Vagina (tissue), 2 donors: ENCODE measurements at regions not wholly inside any gene's neighbourhood (a gene's known extent, or its start where the extent isn't known, plus 50 kb on each side); places are given as distances from the start of the nearest gene placed in this dataset.

Source experiments
- DNase-seq, 2 donors: peaks; one replicate each; pipeline ENCODE4 v3.0.0-alpha.2; 2017; ENCODE audit errors: extremely low spot score in 2 of 2
- H3K27ac ChIP-seq: fragments of 200-600 bp; sonication (generic); one replicate; pipeline ENCODE4 v1.5.1; 2019
- H3K27me3 ChIP-seq: fragments of 200-600 bp; sonication (generic); one replicate; pipeline ENCODE4 v1.5.1; 2019
- H3K36me3 ChIP-seq, 2 donors: fragments of 200-600 bp; sonication (generic); one replicate each; pipeline ENCODE4 v1.5.1; 2017 to 2019
- H3K4me1 ChIP-seq: fragments of 200-600 bp; sonication (generic); one replicate; pipeline ENCODE4 v1.5.1; 2019
- H3K4me3 ChIP-seq, 2 donors: fragments of 200-600 bp; sonication (generic); 1 replicate in 1 of 2; 2 replicates in 1 of 2; pipeline ENCODE4 v1.5.1; 2016 to 2019
- H3K9me3 ChIP-seq: fragments of 200-600 bp; sonication (generic); one replicate; pipeline ENCODE4 v1.5.1; 2019
- POLR2A ChIP-seq, 2 donors: fragments of 450-650 bp; IDR thresholded peaks; one replicate each; pipeline ENCODE4 v1.6.1; 2017; ENCODE audit warnings: antibody characterized with exemption in 2 of 2, mild to moderate bottlenecking in 2 of 2, moderate library complexity in 2 of 2
- POLR2AphosphoS5 ChIP-seq, 2 donors: sonication (generic); formaldehyde crosslinking; IDR thresholded peaks; one replicate each; pipeline ENCODE4 v1.9.0; 2017; ENCODE audit warnings: antibody characterized with exemption in 2 of 2, mild to moderate bottlenecking in 2 of 2, low read depth in 1 of 2; ENCODE audit not compliant: insufficient read depth in 1 of 2
- intact Hi-C: fragments of 100-400 bp; cut with DNase I; formaldehyde crosslinking; loops from one replicate; pipeline ENCODE4 v1.15.1; 2023
- TF ChIP-seq, protein P1 (sequence below), 3 experiments: fragments of 450-650 bp in 2 of 3; fragments of 200-600 bp in 1 of 3; sonication (generic) in 1 of 3; IDR thresholded peaks; one replicate each; pipeline ENCODE4 v1.5.1; 2017 to 2019; ENCODE audit warnings: antibody characterized with exemption in 3 of 3, mild to moderate bottlenecking in 2 of 3, moderate library complexity in 2 of 3

DNA sequence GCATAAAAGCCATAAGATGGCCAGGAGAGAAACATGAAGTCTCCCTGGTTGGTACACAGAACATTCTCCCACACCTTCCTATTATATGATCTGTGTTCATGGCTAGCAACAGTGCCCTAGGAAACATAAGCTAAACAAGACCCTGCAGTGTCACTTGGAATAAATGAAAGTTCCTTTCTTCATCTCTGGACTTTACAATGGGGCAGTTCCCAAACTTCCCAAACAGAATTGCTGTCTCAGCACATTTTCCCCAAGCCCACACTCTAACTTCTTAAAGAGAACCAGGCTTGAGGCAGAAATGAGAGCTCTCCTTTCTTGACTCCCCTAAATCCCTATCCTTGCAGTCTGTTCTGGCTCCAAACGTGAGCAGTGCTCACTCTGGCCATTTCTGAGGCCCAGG is 173.2 kb upstream of the CREB1 start:
- intact Hi-C loops = loop anchor here (10.0 kb wide), 1 partner anchor 102 kb away; no protein-coding TSS in a partner anchor
- TF ChIP-seq POLR2AphosphoS5 (IDR thresholded peaks at IDR 0.05; ENCODE audit: insufficient read depth in 1 of 2, low read depth in 1 of 2) = no peak
- no peak for TF ChIP-seq POLR2A (IDR thresholded peaks at IDR 0.05)
- TF ChIP-seq, protein P1, sequence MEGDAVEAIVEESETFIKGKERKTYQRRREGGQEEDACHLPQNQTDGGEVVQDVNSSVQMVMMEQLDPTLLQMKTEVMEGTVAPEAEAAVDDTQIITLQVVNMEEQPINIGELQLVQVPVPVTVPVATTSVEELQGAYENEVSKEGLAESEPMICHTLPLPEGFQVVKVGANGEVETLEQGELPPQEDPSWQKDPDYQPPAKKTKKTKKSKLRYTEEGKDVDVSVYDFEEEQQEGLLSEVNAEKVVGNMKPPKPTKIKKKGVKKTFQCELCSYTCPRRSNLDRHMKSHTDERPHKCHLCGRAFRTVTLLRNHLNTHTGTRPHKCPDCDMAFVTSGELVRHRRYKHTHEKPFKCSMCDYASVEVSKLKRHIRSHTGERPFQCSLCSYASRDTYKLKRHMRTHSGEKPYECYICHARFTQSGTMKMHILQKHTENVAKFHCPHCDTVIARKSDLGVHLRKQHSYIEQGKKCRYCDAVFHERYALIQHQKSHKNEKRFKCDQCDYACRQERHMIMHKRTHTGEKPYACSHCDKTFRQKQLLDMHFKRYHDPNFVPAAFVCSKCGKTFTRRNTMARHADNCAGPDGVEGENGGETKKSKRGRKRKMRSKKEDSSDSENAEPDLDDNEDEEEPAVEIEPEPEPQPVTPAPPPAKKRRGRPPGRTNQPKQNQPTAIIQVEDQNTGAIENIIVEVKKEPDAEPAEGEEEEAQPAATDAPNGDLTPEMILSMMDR (IDR thresholded peaks at IDR 0.05) = no peak
- no peak overlapping the region for H3K27ac ChIP-seq
- DNase-seq = no peak
- H3K9me3 ChIP-seq = no peaks in the 10 kb centered on the region
- H3K4me3 ChIP-seq = no peak overlapping the region
- H3K4me1 ChIP-seq = peaks cover 7% of the 10 kb centered on the region
- H3K36me3 ChIP-seq = no peaks in the 10 kb centered on the region
- H3K27me3 ChIP-seq = no peaks in the 10 kb centered on the region

DNA sequence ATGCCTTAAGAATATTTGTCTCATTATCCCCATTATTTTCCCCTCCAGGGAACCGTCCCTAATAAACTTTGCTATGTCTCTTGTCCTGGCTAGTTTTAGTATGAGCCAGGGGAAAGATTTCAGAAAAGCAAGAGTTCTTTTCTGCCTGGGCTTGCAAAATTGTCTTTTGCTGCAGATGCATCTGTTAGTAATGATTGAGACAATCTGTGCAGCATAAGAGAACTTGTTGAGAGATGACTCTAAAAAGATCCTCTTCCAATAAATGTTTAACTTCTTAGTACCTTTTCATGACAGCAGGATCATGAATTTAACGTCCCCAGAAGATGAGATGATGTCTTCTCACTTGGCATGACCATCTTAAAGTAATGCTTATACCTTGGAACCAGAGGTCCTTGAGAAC is 172.5 kb upstream of the CREB1 start:
- Histone ChIP-seq H3K27me3 (no peaks in the 10 kb centered on the region), H3K36me3 (no peaks in the 10 kb centered on the region), H3K4me3 (no peak overlapping the region), H3K9me3 (no peaks in the 10 kb centered on the region), H3K27ac (no peak overlapping the region), H3K4me1 (peaks cover 7% of the 10 kb centered on the region)
- no peak for DNase-seq
- TF ChIP-seq POLR2AphosphoS5 (IDR thresholded peaks at IDR 0.05; ENCODE audit: insufficient read depth in 1 of 2, low read depth in 1 of 2) (no peak), POLR2A (IDR thresholded peaks at IDR 0.05) (no peak)
- TF ChIP-seq, protein P1 (IDR thresholded peaks at IDR 0.05) = no peak
- intact Hi-C loops = loop anchor here (10.0 kb wide), 1 partner anchor 102 kb away; no protein-coding TSS in a partner anchor

DNA sequence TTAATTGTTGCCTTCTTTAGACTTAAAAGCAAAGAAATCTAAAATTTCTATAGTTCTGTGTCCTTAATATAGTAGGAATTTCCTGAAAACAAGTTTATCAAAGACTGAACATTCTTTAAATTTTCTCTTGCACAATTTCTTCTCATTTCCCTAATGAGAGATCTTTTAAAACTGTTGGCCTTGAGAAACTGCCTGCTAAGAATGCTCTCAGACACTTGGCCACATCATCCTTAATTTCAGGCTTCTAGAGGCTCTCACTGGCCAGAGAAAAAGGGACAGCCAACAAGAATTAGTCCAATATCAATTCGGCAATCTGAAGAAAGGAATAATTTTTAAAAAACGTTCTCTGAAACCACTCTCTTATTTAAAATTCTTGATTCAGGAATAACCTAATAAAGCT is 167.0 kb upstream of the CREB1 start:
- no peaks in the 10 kb centered on the region for H3K9me3 ChIP-seq
- TF ChIP-seq POLR2A (IDR thresholded peaks at IDR 0.05) (no peak), POLR2AphosphoS5 (IDR thresholded peaks at IDR 0.05; ENCODE audit: insufficient read depth in 1 of 2, low read depth in 1 of 2) (no peak)
- TF ChIP-seq, protein P1 (IDR thresholded peaks at IDR 0.05) = no peak
- intact Hi-C loops = no loop called here
- DNase-seq = no peak
- H3K4me1 ChIP-seq = no peaks in the 10 kb centered on the region
- H3K27me3 ChIP-seq = no peaks in the 10 kb centered on the region
- H3K4me3 ChIP-seq = no peak overlapping the region
- no peak overlapping the region for H3K27ac ChIP-seq
- H3K36me3 ChIP-seq = no peaks in the 10 kb centered on the region

DNA sequence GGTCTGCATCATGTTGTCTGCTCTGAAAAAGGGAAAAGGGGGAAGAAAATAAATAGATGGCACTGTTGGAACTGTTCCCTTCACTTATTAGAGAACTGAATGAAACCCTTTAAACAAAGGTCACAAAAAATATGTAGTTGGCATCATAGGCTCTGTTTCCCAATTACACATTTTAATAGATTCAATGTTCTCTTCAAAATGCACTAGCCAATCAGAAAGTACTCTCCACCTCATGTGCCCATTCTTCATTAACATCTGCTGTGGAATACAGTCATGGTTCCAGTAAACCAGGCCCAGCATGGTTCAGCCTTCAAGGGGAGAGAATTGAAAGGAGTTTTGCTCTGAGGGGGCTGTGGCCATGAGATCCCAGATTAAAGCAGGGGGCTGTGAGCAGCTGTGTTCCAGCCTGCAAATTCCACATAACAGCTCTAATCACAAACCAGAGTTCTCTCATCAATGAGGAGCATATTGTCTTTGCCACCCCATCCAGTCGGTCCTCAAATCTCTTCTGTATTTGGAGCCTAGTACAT is 165.9 kb upstream of the CREB1 start:
- TF ChIP-seq, protein P1 (IDR thresholded peaks at IDR 0.05) = no peak
- TF ChIP-seq POLR2AphosphoS5 (IDR thresholded peaks at IDR 0.05; ENCODE audit: insufficient read depth in 1 of 2, low read depth in 1 of 2) (no peak), POLR2A (IDR thresholded peaks at IDR 0.05) (no peak)
- Histone ChIP-seq H3K9me3 (no peaks in the 10 kb centered on the region), H3K27me3 (no peaks in the 10 kb centered on the region), H3K4me3 (no peak overlapping the region), H3K36me3 (no peaks in the 10 kb centered on the region), H3K4me1 (no peaks in the 10 kb centered on the region), H3K27ac (no peak overlapping the region)
- DNase-seq = no peak
- intact Hi-C loops = no loop called here

DNA sequence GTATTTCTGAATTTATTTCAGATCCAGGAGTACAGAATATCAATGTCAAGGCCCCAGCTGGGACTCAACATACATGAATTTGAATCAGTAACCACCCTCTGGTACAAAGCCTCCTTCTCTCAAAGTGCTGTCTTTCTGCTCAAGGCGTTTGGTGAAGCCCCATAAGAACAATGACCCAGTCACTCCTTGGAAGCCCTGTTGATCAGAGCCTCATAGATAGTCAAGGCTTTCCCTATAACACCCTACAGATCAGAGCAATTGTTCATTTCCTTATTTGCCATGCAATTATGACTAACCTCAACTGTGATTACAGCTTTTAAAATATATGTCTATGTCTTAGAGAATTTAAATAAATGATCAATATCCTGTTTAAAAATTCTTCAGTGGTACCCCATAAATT is 159.1 kb upstream of the CREB1 start:
- H3K27ac ChIP-seq = no peak overlapping the region
- H3K9me3 ChIP-seq = no peaks in the 10 kb centered on the region
- no peaks in the 10 kb centered on the region for H3K4me1 ChIP-seq
- no peak for DNase-seq
- TF ChIP-seq POLR2A (IDR thresholded peaks at IDR 0.05) (no peak), POLR2AphosphoS5 (IDR thresholded peaks at IDR 0.05; ENCODE audit: insufficient read depth in 1 of 2, low read depth in 1 of 2) (no peak)
- TF ChIP-seq, protein P1 (IDR thresholded peaks at IDR 0.05) = no peak
- H3K36me3 ChIP-seq = no peaks in the 10 kb centered on the region
- intact Hi-C loops = no loop called here
- no peak overlapping the region for H3K4me3 ChIP-seq
- H3K27me3 ChIP-seq = no peaks in the 10 kb centered on the region
